GM21515 (cell line): ENCODE measurements at regions not wholly inside any gene's neighbourhood (a gene's known extent, or its start where the extent isn't known, plus 50 kb on each side); places are given as distances from the start of the nearest gene placed in this dataset.

Experiments
- ATAC-seq: cut with Tn5 transposase; IDR thresholded peaks from one replicate; pipeline ENCODE4 v1.9.1; 2021; ENCODE audit not compliant: unreplicated experiment

DNA sequence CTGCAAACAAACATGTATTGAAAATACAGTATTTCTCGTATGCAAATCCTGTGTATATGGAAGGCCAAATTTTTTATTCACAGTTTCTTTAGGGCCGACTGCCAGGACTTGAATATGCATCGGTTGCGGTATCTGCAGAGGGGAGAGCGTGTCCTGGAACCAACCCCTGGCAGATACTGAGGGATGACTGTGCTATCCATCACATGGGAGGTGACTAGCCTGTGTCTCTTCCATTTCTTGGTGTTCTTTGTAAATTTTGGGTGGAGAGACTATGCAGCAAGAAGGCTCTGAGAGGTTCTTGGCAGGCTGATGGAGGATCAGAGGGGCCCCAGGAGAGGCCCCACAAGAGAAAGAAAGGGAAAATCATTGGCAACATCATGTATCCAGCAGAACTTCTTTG, 384.3 kb downstream of the YTHDC2 start:
- no peak for ATAC-seq

DNA sequence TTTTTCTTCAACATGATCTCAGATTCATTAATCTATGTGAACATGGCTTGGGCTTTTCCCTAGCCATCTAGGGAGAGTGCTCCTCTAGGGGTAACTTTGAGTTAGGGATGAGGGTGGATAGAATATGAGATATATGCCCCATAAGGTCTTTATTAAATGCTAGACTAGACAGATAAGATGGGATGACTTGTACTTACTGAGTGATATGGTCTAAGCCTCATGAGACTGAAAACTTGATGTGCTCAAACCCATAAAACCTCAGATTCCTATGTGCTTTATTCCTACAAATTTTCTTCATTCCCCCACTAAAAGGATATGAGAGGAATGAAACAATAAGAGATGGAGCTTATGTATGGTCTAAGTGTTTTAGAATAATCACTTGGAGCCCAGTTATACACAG, 386.6 kb downstream of the YTHDC2 start:
- no peak for ATAC-seq

DNA sequence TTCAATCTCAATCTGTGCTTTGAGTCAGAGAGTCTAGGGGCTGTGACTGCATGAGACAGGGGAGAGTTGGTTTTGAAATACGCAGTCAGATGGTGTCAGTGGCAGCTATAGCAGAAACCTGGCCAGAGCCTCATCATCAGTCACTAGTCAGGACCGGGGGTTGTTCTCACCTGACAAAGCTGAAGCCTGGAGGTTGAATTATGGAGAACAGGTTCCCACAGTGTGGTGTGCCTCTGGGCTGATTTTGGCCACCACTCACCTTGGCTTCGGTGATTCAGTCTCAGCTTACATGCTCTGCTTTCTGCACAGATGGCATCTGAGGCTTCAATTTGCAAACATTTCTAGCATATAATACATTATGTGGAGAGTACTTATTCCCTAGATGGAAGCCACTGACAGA, 387.3 kb downstream of the YTHDC2 start:
- no peak for ATAC-seq

DNA sequence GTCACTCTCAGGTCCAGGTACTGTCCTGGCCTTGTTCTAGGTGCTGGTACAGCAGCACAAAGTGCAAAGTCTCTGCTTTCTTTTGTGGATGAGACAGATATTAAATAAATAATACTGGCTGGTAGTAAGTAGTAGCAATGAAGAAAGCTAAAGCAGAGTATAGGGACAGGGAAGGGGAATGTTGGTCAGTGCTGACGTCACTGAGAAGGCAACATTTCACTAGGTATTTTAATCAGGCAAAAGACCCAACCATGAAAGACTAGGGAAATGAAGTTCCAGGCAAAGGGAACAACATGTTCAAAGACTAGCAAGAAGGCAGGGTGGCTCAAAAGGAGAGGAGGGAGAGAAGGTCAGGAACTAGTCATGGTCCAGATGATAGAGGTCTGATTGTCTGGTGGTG, 388.2 kb downstream of the YTHDC2 start:
- ATAC-seq: no peak

DNA sequence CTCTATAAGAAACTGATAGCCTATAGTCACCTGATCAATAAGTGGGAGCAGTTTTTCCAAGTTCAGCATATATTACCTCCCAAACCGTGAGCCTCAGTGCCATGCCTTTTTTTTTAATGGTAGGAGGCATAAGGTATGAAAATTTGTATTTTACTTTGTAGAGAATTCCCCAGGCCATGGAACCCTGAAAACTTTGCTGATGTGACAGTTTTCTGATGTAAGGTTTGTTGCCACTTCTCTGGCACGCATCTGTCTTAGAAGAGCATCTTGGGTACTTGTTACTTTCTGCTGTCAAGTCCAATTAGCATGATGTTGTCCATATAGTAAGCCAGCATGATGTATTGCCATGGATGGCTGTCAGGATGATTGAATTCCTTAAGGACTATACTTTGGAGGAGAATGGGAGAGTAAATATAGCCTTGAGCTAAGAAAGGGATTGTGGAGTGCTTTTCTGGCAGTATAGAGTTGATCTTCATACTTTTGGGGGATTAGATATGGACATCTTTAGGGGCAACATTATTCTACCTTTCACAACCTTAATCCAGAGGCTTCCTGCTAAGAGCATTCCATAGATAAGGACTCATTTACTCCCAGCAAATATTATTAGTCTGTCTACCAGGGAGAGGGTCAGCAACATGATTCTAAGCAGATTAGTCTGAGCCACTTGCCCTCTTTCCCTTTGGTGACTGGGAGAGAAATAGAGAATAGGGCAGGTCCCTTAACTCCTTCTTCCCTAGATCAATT, 389.6 kb downstream of the YTHDC2 start:
- no peak for ATAC-seq

DNA sequence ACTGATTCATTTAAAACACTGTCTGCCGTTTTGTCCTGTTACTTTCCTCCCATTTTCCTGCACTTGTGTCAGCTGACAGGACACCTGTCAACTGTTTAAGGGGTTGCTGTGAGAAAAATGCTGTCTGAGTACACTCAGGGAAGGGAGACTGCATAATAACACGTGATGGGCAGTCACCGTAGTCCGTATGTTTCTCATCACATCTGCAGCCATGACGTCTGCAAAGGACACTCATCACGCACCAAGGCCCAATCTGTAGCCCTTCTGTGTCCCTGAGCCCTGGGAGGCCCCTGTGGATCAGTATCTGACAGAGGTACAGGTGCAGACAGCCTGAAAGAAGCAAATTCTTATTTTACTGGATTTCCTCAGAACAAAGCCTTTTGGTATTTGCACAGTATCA, 396.3 kb downstream of the YTHDC2 start:
- ATAC-seq: no peak

DNA sequence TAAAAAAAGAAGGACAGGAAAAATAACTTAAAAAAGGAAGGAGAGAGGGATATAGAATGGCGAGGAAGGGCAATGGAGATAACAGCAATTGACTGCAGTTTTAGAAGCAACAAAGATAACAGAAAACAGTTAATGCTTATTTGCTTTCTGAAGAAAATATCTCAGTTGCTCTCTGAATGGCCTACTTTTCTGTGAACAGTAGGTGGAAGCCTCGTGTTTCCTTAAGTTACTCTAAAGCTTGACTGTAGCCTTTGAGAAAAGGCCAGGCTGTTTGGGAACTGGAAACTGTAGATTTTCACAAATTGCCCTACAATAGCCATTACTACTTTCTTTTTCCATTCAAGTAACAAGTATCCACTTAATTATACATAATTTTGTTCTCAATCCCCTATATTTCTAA, 404.5 kb downstream of the YTHDC2 start:
- ATAC-seq: no peak

DNA sequence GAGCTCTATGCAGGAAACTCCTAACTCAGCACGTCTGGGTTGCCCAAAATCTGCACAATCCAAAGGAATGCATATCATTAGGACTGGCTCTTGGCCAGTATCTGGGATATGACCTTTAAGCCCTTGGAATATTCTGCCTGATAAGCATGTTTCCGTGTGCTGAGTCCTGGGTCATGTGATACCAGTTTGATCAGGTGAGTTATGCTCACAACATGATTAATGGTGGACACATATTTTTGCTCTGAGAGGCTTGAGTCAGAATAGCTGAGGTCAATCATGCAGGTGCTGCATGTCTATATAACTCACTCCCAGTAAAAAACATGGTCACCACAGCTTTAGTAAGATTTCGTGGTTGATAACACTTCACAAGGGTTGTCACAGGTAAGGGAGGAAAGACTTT, 408.8 kb downstream of the YTHDC2 start:
- ATAC-seq: no peak

DNA sequence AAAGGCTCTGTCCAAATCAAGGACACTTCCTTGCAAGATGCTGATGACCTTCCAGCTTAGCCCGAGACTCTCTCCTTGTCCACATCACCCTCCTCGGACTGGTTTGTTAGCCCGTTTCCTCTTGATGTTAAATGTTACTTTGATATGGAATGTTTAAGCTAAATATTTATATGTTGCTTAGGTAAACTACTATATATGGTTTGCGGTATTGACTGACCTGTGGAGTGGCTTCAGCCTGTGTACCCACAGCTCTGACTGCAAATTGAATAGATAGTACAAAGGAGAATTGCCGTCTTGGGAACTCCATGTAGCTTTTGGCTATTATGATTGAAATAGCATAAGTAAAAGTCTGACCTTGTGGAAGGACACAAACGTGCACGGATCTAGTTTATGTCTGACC, 422.0 kb downstream of the YTHDC2 start:
- no peak for ATAC-seq

DNA sequence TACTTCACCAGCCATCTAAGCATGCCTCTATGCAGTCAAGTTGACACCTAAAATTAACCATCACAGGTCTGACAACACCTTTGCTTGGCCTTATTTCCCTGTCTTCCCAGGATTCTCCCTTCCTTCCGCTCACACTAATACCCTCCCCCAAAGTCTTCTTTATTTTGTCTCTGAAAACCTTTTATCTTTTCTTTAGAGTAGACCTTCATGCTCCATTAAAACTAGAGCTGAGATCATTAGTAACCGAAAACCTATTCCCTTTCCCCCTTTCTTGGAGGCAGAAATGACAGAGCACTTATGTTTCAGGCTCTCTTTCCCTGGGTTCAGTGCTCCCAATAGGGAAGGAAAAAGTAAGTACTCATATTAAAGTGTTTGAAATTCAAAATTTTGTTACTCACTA, 423.8 kb downstream of the YTHDC2 start:
- no peak for ATAC-seq

DNA sequence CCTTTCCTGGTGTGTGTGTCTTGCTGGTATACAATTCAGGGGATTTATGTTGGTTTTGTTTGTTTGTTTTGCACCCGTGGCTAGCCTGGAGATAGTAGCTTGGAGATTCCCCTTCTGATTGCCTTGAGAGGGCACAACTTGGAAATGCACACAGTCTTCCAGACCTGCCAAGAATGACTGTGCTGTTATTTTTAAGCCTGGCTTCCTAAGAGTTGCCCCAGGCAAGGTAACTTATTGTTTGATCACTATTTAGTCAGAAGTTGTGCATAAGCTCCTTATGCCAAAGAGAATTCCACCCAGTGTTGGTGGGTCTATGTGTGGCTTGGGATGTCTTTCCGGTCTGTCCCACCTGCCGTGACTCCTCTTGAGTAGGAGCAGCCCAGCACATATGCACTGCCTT, 421.9 kb upstream of the KCNN2 start:
- ATAC-seq: no peak

DNA sequence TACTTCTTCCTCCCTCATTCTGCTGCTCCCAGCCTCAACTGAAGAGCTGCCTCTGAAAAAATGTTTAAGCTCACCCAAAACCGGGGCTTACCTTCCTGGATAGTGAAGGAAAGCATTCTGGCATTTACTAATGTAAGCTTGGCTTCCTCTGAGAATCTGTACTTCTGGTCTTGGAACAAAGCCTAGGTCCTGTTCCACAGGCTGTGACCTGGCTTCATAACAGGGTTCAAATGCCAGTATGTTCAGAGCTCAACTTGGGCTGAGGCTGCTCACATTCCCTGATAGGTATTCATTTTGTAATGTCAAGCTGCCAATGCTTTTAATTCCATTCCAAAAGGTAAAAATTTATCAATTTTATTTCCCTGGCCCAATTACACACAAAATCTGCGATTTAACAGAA, 411.7 kb upstream of the KCNN2 start:
- no peak for ATAC-seq

DNA sequence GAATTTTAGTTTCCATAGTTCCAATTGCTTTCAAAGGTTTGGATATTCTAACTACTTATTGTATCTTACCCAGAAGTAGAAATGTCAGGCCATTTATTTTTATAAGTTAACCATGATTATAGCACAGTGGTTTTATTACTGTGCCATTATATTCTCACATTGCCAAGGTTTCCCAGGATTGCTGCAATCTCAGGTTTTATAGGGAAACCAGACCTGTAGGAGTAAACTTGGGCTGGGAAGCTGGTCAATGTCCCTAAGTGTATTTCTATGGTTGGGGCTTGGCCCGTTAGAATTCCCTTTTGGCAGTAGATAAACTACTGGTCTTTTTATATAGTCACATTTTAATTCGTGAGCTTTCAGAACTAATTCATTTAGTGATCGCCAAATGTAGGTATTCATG, 396.6 kb upstream of the KCNN2 start:
- ATAC-seq: no peak

DNA sequence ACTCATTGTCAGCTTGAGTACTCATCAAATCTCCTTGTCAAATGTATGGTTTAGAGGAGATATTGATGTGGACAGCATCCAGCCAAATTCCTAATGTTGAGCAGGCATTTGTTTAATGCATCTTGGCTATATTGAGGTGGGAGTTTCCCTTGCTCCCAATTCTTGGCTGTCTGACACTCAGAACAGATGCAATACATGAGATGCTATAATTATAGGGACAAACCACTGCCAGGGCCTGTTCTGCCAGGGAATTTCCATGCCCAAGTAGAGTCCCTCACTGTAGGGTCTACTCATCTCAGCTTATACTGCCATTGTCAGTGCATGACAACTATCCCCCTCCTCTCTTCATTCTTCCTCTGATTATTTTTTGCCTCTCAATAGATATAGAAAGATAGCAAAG, 392.0 kb upstream of the KCNN2 start:
- ATAC-seq: no peak

DNA sequence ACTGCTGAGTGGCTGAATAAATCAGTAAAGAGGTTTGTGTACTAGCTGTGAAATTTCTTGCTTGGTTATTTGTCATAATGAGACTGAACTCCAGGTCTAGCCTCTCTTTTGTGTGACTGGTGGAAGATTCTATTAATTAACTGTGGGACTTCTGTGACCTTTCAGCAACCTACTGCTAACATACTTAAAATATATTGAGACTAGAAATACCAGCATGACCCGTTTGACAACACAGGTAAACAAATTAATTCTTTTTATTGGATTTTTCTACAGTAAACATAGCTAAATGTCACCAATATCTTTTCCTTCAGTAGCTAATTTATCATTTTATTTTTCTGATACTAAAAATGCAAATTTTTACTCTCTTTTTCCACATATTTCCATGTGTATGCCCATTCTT, 390.4 kb upstream of the KCNN2 start:
- ATAC-seq: no peak

DNA sequence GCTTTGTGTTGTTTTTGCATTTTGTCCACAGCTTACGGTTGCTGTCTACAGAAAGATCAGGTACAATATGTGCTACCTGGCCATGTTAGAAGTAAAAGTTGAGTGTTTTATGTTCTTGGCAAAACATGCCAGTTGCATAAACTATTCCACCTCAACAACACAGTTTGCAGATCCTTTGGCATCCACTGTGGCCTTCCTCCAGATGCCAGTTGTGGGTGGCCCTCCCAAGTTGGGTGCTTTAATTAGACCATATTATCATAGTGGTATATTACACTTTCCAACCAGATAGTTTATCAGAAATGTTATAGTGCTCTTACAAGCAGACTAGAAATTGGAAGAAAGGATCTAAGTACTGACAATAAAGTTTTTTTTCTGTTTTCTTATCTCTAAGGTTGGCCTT, 386.9 kb upstream of the KCNN2 start:
- ATAC-seq: no peak

DNA sequence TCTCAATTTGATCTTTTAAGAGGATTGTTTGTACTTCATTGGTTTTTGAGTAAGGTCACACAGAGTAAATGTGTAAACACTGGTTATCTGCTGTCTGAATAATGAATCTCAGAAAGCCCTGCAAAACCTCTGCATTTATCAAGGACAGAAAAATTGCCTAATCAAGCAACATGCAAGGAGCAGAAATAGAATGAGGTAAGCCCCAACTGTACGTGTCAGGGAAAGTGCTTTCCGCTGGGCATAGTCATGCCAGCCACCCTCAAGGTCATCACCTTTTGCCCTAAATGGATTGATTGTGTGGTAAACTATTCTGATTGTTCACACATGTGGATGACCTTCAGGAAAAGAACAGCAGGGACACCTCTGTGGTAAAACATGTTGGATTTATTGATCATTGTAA, 376.9 kb upstream of the KCNN2 start:
- ATAC-seq: no peak

DNA sequence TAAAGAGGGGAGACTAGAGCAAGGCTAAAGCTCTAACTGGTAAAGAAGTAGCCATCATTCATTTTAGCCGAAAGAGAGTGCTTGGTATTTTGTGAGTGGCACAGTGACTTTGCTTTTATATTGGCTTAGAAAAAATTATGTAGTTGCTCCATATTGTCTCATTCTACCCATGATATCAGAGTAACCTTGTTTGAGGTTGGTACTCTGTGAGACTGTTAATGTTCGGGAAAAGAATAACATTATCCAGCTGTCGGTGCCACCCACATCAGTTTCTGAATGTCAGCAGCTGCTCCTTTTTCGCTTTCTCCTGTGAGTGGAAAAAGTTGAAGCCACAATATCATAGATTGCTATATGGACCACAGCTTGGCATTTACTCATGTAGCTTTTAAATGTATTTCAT, 376.4 kb upstream of the KCNN2 start:
- ATAC-seq: no peak

DNA sequence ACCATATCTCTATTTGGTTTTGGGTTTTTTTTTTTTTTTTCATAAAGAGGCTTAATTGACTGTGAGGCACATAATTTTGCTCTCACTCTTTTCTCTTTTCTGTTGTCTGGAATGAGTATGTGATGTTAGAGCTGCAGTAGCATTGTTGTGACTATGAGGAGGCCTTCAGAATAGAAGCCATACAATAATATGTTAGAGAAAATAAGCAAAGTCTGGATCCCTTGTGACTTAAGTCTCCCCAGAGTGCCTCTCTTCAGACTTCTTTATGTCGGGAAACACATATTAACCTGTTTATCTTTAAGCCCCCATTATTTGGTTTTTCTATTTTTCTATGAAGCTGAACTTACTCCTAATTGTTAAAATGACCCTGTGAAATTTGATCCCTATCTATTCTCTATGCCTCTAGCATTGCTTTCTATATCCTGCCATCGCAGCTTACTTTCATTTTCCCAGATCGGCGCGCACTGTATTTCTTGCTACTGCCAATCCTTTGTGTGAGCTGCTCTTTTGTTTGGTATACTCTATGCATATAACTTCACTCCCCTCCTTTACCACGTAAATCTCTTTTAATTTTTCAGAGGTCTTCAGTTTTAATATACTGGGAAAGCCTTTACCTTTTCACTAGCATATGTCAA, 372.5 kb upstream of the KCNN2 start:
- ATAC-seq: no peak

DNA sequence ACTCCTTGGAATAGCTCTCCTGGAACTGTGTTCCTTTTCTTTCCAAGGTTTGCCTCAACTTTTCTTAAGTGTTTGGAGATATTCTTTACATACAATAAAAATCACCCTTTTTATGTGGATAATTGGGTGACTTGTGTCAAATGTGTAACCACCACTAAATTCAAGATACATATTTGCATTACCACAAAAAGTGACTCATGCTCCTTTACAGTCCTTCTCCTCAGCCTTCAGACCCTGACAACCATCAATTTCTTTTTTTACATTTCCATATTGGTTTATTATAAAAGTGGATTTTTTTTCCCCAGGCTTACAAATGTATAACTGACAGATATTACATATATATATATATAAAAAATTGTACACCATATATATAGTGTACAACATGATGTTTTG, 372.0 kb upstream of the KCNN2 start:
- no peak for ATAC-seq

DNA sequence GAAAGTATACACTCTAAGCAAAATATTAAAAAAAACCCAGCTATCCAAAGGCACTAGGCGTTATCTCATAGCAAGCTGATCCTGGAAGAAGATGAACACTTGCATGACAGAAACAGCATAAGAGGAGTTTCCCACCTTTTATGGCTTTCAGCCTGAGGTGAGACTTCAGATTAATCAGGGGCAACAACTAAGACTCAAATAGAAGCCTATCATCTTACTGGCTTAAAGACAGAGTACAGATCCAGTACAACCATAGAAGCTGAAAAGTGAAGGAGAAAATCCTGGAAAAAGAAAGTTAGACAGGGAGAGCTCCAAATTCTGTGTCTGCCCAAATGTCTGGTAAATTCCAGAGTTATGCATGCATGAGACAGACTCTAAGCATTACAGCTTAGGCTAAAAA, 360.8 kb upstream of the KCNN2 start:
- ATAC-seq: no peak

DNA sequence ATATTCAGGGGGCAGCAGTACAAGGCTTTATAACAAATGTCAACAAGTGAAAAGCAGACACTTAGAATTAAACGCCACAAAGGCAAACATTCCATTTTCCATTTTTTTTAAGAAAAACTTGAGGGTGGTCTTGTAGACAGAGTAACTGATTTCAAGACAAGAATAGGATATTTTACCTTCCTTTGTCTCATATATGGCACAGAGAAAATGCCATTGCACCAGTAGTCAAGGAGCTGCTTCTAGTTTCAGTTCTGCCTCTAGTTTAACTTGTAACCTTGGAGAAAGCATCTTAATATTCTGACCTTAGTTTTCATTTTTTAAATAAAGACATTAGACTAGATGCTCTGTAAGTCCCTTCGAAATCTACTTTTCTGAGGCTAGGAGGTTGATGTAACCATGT, 355.3 kb upstream of the KCNN2 start:
- no peak for ATAC-seq

DNA sequence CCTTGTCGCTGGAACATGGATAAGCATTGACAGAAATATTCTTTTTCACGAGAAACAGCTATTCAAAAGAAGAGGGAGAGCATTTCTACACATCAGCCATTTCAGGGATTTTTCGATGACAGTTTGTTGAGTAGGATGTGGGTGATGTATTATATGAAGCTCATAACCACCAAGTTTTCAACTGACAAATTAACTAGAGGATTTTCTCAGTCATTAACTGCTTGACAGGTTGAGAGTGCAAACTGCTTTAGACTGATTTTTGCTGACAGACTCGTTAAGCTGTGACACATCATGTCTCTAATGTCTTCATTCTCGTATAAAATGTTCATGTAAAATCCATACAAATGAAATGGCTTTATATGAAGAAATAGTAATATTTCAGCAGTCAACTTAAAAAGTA, 354.2 kb upstream of the KCNN2 start:
- ATAC-seq: no peak
